Amniotic epithelial cell (primary cell): ENCODE measurements at regions not wholly inside any gene's neighbourhood (a gene's known extent, or its start where the extent isn't known, plus 50 kb on each side); places are given as distances from the start of the nearest gene placed in this dataset.

Experiments
- DNase-seq: peaks from one replicate; pipeline ENCODE4 v3.0.0-alpha.2; 2010; ENCODE audit warnings: low read depth

DNA sequence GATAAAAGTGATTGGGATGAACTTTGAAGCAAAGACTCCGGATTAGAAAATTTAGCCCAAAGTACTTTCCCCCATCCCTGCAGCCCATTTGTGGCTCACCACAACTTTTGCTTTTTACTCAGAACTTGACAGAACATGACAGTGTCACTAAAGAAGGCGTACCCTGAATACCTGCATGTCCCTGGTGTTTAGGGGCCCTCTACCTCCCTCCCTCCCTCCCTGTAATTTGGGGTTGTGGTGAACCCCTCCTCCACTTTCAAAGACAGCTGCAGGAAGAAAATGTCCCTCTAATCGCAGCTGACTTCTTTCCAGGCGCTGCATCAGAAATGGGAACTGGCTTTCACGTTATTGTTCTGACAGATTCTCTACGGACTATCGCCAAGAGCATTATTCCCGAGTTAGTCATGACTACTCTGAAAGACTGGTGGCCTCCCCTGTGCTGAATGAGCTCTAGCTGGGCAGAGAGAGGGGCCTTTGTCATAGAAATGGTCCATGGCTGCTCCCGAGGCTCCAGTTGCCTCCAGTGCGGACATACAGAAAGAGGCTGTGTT is 93.2 kb upstream of the ARHGEF3 start:
- DNase-seq, result peak; percentile 50

DNA sequence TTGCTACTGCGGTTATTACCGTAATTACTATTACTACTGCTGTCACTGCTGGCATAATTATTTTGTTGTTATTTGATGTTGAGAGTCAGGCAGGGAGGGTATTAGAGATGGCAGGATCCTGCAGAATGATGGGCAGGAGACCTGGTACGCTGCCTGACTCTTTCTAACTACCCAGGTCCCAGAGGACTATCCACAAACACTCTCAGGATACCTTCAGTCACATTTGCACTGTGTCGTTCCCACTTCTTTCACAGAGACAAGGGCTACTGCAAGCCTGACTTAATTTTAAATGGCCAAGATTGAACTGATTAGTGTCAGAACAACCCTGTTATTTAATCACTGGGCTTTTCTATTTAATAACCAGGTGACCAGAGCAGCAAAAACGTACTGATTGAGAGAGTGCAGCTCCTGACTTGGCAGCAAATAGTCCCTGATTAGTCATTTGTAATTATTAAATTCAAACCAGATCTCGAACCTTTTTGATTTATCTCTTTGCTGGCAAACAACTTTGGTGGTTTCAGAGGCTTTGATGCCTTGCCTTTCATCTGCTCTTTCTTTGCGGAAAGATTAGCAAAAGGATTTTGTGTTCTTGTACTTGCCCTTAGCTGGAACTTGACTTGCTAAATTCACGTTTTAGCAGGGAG is 88.8 kb upstream of the ARHGEF3 start:
- peak; percentile 43 for DNase-seq

DNA sequence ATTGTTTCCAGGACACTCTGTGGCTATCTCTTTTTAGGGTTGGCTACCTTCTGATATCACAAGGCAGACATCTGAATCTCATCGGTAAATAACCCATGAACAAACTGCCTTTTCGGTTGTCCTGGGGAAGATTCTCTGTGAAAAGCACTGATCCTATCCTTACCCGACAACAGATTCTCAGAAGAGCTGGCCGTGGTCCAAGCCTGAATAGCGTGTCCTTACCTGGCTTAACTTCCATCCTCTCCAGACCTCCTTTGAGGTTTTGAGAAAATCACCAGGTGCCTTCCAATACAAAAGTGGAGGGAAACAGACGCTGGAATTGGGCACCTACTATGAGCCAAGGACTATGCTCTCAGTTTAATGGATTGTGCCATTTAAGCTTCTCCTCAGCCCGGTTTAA is 87.4 kb upstream of the ARHGEF3 start:
- DNase-seq, result no peak

DNA sequence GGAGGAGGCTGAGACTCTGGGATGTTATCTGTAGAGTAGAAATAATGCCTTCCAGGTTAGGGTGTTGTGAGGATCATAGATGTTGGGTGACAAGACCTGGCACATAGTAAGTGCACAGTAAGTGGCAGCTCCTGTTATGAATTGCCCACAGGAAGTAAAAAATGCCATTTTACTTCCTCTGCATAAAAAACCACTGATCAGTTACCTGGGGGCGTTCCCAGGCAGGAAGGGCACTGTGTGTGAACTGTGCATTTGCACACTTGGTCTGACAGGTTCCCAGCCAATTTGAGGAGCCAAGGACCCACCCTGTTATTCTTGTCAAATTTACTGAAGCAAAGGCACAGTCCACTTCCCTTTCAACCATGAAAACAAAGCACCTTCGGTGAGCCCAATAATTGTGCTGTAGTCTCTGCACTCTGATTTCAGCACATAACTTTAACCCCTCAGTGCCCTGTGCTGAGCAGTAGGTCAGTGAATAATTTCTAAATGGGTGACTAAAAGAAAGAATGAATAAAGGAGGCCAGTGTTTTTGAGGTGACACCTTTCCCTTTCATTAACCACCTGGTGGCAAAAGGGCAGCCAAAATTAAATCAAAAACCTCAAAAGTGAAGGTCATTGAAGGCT is 85.8 kb upstream of the ARHGEF3 start:
- DNase-seq, result no peak

DNA sequence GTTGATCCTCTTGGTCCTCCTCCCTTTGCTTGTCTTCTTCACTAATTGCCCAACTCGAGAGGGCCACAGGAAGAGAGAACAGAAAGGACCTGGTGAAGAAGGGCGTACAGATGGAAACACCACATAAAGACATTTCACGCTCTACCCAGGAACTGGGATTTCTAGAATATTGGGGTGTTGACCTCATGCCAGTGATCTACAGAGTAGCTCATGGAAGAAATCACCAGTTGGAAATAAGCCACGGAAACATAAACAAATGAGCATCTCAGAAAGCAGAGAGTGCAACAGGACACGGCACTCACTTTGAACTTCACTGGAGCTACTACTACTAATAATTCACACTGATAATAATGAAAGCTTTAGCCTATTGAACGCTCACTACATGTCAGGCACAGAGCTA is 84.6 kb upstream of the ARHGEF3 start:
- DNase-seq, result no peak

DNA sequence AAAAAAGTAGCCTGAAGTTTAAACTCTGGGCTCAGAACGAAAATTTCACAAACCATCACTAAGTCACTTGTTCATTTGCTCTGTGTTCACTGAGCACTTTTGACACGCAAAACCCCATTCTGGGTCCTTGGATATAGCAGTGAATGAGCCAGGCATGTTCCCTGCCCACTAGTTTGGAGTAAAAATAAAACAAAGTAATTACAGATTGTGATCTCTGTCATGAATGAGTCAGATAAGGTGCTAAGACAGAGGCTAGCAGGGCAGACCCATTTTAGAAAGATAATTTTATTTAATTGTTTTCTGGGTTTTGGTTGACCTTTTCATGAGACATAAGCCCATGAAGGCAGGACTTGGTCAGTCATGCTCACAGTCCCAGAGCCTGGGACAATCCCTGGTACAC is 84.1 kb upstream of the ARHGEF3 start:
- DNase-seq, result no peak

DNA sequence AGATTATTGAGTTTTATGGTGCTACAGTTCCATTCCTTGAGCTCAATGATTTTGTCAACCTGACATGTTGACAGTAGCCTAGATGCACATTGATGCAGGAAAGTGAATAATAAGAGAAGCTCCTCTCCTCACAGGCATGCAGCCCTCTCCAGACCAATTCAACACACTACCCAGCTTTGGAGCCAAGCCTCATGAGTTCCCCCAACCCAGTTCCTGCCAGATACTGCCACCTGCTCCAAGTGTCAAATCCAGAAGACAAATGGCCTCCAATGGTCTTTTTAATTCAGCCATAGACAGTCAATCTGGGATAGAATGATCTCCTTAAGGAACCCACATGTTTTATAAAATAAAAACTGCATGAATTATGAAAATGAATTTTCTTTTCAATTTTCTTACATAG is 83.7 kb upstream of the ARHGEF3 start:
- DNase-seq, result no peak

DNA sequence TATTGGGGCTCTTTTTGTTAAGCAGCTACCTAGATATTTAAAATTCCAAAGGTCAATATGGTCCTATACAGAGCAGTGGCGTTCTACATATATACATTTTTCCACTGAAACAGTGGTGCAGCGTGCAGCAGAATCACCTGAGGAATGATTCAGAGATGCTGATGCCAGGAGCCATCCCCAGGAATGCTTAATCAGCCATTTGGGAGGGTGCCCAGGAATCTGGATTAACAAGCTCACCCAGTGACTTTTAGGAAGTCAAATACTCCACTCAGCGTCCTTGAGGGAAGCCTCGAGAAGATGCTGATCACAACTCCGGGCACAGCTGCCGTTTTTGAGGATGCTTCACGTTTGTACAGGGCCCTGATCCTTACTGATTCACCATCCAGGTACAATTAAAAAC is 82.6 kb upstream of the ARHGEF3 start:
- DNase-seq, result no peak

DNA sequence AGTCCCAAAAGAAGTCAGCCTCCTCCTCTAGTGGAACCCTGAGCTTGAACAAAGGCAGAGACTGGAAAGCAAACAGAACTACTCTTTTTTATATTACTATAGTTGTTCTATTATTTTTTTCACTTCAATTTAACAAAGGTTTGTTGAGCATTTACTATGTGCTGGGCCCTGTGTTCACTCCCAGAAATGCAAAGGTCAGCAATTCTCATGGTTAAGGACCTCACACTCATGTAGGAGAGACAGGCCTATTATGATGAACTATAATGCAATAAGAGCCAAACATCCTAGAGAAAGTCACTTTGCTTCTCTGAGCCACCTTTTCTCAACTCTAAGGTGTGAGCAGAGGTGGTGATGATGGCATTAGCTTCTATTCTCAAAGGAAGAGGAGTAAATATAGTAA is 82.1 kb upstream of the ARHGEF3 start:
- no peak for DNase-seq

DNA sequence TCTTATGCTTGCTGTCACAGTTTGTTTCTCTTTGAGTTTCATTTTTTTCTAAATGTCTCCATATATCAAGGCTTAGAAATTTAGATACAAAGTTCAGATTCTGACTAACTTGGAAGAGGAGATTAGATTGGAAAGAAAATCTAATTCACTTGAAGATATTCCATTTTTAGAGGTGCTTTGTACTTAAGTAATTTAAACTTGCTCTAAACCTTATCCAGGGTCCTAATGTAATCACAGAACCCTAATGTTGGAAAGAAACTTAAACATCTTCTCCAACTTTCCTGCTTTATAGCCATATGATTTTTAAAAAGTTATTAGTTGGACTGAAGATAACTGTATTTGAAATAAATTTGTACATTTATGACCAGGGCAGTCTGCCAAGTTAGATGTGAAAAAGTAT is 81.1 kb upstream of the ARHGEF3 start:
- DNase-seq, result no peak

DNA sequence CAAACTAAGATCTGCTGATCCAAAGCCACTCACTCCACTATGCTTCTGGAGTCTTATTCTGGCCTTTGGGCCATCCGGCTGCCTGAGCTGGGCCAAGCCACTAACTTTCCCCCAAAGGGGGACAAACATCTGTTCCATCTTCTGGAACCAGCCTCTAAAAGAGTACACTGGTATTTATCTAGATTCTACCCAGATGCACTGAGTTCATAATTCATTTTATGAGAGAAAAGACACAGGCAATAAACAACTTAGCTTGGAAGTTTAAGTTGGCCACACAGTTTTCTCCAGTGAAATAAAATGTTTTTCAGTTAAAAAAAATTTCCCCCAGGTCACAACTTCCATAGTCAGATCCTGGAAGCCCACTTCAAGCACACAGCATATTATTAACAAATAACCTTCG is 80.1 kb upstream of the ARHGEF3 start:
- no peak for DNase-seq

DNA sequence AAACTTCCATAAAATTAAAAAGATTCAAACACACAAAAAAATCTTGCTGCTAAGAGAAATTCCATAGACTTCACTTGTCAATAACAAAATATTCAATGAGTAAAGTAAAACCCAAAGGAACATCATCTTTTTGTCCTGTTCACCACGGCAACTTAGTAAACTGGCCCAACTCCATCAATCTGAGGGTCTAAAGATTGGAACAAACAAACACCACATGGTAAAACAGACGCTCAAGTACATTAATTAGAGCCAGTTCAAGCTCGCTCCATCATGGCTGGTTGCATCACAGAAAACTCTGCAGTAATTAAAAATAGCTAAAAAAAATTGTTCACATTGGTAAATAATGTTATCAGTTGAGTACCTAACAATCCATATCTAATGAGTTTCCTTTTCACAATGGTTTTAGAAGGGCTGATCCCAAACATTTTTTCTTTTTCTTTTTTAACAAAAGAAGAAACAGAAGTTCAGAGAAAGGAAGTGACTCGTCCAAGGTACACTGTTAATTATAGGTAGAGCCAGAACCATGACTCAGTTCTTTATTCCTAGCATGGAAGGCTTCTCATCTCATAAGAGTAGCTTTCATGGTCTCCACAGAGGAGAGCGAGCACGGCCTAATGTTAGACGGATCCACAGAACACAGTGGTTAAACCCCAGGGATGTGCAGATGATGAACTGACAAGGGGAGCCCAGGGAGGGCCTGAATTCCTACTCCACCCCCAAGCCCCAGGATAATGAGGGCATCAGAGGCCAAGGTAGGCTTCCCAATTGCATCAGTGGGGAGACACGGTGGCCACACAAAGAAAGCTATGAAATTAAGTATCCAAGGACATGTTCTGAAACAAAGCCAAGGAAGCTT is 79.2 kb upstream of the ARHGEF3 start:
- no peak for DNase-seq

DNA sequence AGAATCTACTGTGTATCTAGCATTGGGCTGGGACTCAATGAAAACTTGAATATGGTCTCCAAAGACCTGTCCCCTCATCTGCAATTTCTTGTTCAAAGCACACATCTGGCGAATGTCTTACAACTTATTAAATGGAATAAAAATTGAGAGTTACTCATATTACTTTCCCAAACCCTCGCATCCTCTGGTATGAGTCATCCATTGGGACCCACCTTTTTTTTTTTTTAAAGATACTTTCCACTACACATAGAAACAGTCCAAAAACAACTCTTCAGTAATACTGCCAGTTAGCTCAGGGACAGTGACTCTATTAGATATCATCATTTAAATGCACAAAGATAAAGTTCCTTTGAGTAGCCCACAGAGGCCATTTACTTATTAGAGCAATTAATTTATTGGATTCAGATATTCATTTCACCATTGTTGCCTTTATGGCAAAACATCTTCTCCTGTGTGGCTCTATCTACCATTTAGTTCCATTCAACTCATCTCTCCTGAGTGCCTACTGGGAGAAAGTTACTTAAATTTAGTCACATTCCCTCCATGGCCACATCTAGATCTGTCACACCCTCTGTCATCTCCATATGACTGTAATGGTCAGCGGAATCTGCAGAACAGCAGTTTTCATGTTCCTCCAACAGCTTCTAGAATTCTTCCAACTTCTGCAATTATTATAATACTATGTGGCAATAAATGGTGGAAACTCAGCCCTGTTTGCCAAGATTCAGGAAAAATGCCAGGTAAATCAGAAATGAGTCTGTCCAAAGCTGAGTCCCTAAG is 77.9 kb upstream of the ARHGEF3 start:
- no peak for DNase-seq

DNA sequence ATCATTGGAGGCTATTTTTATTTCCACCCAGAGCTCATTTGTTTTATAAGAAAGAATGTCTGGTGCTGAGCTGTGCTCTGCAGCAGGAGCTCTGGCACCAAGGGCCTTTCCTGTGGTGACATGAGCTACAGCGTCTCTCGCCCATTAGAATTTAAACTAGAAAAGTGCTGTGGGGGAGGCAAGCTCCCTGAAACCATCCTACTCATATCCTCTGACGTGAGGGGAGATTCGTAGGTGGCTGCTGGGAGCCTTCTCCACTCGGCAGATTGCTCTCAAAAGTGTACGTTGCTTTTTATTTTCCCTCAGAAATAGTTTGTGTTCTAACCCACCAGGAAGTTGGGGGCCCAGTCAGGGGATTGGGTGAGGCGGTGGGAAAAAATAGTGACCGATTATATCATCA is 76.3 kb upstream of the ARHGEF3 start:
- DNase-seq, result peak; percentile 58

DNA sequence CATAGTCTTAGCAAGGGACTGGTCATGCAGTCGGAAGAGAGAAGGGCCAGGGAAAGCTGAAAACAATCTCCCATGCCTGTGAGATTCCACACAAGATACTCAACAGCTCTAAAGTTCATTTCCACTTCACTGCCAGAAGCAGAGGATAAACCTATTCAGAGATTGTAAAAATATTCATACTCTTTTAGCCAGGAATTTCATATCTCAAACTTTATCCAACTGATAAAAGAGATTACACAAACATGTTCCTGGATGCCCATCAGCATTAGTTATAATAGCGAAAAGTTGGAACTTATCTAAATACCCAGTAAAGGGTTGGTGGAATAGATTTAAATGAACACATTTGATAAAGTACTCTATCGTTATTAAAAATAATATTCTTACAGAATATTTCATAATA is 75.2 kb upstream of the ARHGEF3 start:
- DNase-seq, result peak; percentile 60

DNA sequence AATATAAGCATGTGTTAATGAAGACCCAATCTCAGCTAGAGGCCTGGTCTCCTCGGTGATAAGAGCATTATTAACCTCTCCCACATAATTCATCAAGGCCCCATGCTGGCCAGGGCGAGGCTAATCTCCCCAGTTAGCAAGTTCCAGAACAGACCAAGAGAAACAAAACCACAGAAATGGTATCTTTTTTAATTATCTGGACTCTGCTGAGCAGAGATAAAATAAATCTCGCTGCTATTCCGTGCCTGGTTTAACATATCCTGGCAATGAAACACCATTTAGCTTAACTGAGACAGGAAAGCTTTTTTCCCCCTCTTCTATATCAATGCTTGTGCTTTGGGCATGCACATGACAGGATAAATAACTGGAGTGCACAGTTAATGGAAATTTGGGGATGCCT is 72.5 kb upstream of the ARHGEF3 start:
- DNase-seq, result peak; percentile 85

DNA sequence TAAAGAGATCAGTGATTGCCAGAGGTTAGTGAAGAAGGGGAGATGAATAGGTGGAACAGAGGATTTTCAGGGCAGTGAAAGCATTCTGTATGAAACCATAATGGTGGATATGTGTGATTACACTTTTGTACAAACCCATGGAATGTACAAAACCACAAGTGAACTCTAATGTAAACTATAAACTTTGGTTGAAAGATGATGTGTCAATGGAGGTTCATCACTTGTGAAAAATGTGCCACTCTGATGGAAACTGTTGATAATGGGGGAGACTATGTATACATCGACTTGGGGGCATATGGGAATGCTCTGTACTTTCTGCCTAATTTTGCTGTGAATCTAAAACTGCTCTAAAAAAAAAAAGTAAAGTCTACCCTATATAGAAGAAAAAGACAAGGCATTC is 68.7 kb upstream of the ARHGEF3 start:
- DNase-seq, result no peak

DNA sequence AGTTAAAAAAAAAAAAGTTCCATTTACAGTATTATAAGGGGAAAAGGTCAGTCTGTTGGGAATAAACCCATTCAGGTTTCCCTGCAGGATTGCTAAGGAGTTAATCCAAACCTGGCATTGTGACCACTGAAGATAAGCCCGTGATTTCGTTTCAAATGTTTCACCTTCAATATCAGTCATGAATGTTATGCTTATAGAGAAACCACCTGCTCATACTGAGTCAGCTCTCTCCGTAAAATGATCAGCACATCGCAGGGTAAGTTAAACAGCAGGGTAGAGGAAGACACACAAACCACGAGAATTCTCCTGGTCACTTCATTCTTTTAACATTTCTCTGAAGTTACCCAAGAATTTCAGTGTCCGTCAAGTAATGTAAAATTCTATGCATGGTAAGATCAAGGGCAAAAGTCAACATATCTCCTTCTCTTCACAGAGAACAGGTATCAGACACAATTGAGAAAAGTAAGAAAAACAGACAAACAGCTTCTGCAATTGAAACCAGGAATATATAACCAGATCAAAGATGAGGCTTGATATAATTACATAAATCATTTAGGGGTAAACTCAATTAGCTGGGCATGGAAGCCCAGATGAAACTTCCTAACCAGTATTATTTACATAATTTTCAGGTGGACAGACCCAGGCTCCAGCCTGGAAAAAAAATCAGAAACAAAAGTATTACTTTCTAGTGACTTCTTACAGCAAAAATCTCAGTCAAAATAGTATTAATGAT is 67.6 kb upstream of the ARHGEF3 start:
- DNase-seq, result peak; percentile 34

DNA sequence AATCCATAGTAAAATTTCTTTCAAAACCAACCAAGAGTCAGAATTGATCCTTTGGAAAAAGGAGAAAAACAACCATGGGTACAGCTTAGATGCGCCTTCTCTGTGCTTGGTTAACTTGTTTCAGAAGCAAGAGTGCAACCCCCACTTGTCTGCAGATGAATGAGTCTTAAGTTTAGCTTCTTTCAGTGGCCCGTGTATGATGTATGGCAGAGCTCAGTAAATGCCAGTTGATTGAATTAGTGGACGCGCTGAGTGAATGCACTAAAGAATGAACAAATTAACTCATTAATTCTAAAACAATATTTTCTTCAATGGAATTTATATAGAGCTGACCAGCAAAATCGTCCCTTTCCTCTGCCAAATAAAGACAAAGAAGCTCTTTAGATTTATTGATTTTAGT is 67.0 kb upstream of the ARHGEF3 start:
- no peak for DNase-seq

DNA sequence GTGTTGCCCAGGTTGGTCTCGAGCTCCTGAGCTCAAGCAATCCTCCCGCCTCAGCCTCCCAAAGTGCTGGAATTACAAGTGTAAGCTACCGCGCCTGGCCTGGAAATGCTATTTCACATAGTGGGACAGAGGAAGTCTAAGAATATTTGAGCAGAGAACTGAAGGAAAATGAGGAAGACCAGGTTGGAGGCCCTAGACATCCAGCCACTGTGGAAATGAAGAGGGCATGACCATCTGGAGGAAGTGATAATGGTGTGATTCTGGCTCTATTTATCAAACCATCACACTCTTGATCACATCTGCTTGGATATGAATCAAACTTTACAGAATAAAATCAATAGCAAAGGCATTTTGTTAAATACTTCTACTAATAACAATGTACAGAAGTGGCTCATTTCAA is 65.9 kb upstream of the ARHGEF3 start:
- DNase-seq, result no peak

DNA sequence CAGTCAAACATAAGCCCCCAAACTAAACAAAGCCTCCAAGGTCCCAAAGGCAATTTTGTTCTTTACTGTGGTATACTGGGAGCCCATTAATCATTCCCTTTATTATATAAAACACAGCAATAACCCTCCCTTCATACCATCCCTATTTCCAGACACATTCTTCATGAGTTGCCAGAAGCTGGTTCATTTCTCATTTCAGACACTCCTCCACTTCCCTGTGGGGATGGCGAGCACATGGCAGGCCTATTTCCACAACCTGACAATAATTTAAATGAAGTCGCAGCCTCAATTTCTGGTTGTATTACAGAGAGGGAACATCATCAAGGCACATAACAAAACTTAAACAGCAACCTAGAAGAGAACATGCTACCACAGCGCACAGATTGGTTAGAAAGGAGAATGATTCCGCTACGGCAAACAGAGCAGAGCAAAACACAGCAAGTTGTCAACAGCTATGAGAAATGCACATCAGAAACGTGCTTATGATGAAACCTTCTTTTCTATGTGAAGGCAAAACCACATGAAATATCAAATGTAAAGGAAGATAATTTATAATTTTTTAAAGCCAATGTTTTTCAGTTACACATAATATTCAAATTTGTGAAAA is 63.3 kb upstream of the ARHGEF3 start:
- peak; percentile 66 for DNase-seq
